ENCODE measurements at regions not wholly inside any gene's neighbourhood (a gene's known extent, or its start where the extent isn't known, plus 50 kb on each side); places are given as distances from the start of the nearest gene placed in this dataset.

DNA sequence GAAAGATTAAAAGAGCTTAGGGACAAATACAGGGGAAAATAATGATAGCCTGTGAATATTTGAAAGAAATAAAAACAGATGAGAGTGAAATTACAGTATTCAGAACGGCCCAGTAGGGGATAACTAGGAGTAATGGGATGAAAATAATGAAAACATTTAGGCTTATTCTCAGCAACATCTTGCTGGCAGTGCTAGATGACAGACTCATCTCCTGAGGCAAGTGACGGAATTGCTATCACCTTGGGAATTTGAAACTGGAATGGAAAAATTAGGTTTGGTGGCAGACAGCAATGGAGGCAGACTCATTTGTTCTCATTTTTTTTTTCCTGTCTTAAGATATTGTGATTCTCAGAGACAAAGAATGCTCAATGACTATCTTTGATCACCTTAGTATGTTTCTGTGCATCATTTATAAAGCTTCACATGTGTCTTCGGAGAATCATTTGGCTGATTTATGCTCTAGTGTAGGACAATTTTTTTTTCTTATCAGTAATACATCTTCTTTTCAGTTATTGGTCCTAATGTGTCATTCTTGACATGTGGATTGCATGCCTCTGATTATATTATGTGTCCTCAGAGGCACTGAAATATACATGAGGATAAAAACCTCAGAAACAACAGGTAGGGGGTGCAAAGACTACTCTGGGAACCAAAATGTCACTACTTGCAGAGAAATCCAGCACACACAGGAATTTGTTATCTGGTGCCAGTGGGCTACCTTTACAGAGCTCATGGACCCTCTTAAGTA is 711.7 kb downstream of the EDEM1 start:
- Histone ChIP-seq H3K4me2 (ENCODE audit: insufficient read depth, low read length) (no peak overlapping the region), H3K9ac (replicated peaks; ENCODE audit: extremely low read depth, insufficient read depth, low read length) (no peak overlapping the region), H3K36me3 (ENCODE audit: control insufficient read depth in 2 of 2, extremely low read depth in 1 of 2, insufficient read depth in 2 of 2, low read length in 2 of 2) (no peaks in the 10 kb centered on the region), H2AFZ (ENCODE audit: low read depth, low read length) (no peak overlapping the region), H3K4me3 (replicated peaks in 1 of 3; ENCODE audit: insufficient read depth in 1 of 3, low read depth in 1 of 3, low read length in 3 of 3) (no peak overlapping the region), H4K20me1 (replicated peaks; ENCODE audit: control insufficient read depth, extremely low read depth, insufficient read depth, low read length) (no peaks in the 10 kb centered on the region), H3K27ac (ENCODE audit: insufficient read depth, low read depth, low read length) (no peak overlapping the region), H3K9me1 (replicated peaks; ENCODE audit: control insufficient read depth, extremely low read depth, insufficient read depth, low read length) (no peaks in the 10 kb centered on the region), H3K9me3 (replicated peaks; ENCODE audit: control insufficient read depth, insufficient read depth, low read length) (peaks cover 6% of the 10 kb centered on the region), H3K4me1 (ENCODE audit: control insufficient read depth, extremely low read depth, insufficient read depth, low read length) (no peaks in the 10 kb centered on the region), H3K79me2 (ENCODE audit: control insufficient read depth, insufficient read depth, low read length) (no peaks in the 10 kb centered on the region), H3K27me3 (ENCODE audit: control insufficient read depth in 2 of 2, insufficient read depth in 2 of 2, low read length in 2 of 2) (no peaks in the 10 kb centered on the region)
- intact Hi-C loops (cut with micrococcal nuclease) = no loop called here
- POLR2A ChIA-PET = no interaction called here
- no TSS peak for BruUV-seq (replicated peaks)
- DNase-seq (ENCODE audit: low read depth, low spot score) = no peak
- no peak for FAIRE-seq
- dilution Hi-C loops (cut with MboI; ENCODE audit: extremely low pct_ligation_motif_present, low sequenced_read_pairs) = no loop called here
- TF ChIP-seq, protein P1, sequence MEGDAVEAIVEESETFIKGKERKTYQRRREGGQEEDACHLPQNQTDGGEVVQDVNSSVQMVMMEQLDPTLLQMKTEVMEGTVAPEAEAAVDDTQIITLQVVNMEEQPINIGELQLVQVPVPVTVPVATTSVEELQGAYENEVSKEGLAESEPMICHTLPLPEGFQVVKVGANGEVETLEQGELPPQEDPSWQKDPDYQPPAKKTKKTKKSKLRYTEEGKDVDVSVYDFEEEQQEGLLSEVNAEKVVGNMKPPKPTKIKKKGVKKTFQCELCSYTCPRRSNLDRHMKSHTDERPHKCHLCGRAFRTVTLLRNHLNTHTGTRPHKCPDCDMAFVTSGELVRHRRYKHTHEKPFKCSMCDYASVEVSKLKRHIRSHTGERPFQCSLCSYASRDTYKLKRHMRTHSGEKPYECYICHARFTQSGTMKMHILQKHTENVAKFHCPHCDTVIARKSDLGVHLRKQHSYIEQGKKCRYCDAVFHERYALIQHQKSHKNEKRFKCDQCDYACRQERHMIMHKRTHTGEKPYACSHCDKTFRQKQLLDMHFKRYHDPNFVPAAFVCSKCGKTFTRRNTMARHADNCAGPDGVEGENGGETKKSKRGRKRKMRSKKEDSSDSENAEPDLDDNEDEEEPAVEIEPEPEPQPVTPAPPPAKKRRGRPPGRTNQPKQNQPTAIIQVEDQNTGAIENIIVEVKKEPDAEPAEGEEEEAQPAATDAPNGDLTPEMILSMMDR (IDR thresholded peaks at IDR 0.05; ENCODE audit: extremely low read depth in 1 of 2, insufficient read depth in 1 of 2, low read depth in 1 of 2, low read length in 2 of 2) = no peak
- no peak for TF ChIP-seq FOS (IDR thresholded peaks at IDR 0.05; ENCODE audit: borderline replicate concordance, insufficient read depth, low read length)
- no peak for TF ChIP-seq EZH2 (IDR thresholded peaks at IDR 0.05; ENCODE audit: borderline replicate concordance, low read depth, low read length, severe bottlenecking)
- no peak for TF ChIP-seq MYC (IDR thresholded peaks at IDR 0.05; ENCODE audit: low read depth, low read length)
- TF ChIP-seq, protein P2, sequence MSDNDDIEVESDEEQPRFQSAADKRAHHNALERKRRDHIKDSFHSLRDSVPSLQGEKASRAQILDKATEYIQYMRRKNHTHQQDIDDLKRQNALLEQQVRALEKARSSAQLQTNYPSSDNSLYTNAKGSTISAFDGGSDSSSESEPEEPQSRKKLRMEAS (IDR thresholded peaks at IDR 0.05; ENCODE audit: insufficient read depth, insufficient read length) = no peak
- TF ChIP-seq POLR2A (IDR thresholded peaks at IDR 0.05; ENCODE audit: low read depth, low read length) = no peak
- no peak for TF ChIP-seq POLR2AphosphoS5 (IDR thresholded peaks at IDR 0.05; ENCODE audit: insufficient read depth, low read depth, low read length)
- TF ChIP-seq GATA2 (IDR thresholded peaks at IDR 0.05; ENCODE audit: insufficient read depth, insufficient read length, low read depth, low read length) = no peak
- no peak for TF ChIP-seq JUN (IDR thresholded peaks at IDR 0.05; ENCODE audit: borderline replicate concordance, insufficient read depth, insufficient read length, low read depth)
- CTCF ChIA-PET = no interaction called here

Data from endothelial cell of umbilical vein (primary cell).